Muscle layer of colon (tissue), 2 donors: ENCODE measurements at regions not wholly inside any gene's neighbourhood (a gene's known extent, or its start where the extent isn't known, plus 50 kb on each side); places are given as distances from the start of the nearest gene placed in this dataset.

Experiments
- H3K27ac ChIP-seq: one replicate; pipeline ENCODE4 v1.7.0; 2013; ENCODE audit warnings: low read depth, mild to moderate bottlenecking, low read length, moderate library complexity
- H3K27me3 ChIP-seq, 2 donors: one replicate each; pipeline ENCODE4 v1.7.0; 2013; ENCODE audit warnings: low read length in 2 of 2, mild to moderate bottlenecking in 2 of 2; ENCODE audit not compliant: insufficient read depth in 2 of 2, control insufficient read depth in 1 of 2
- H3K36me3 ChIP-seq: one replicate; pipeline ENCODE4 v1.7.0; 2013; ENCODE audit warnings: mild to moderate bottlenecking, low read length; ENCODE audit not compliant: insufficient read depth
- H3K4me1 ChIP-seq: one replicate; pipeline ENCODE4 v1.7.0; 2013; ENCODE audit warnings: mild to moderate bottlenecking, low read length; ENCODE audit not compliant: insufficient read depth
- H3K4me3 ChIP-seq, 2 donors: one replicate each; pipeline ENCODE4 v1.7.0; 2013; ENCODE audit warnings: low read length in 2 of 2, low read depth in 1 of 2, mild to moderate bottlenecking in 1 of 2, moderate library complexity in 1 of 2
- H3K9ac ChIP-seq: one replicate; pipeline ENCODE4 v1.7.0; 2013; ENCODE audit warnings: low read length
- H3K9me3 ChIP-seq: one replicate; pipeline ENCODE4 v1.7.0; 2013; ENCODE audit warnings: mild to moderate bottlenecking, low read length
- donor health status: abdominal sarcoma.
- donor health status: Adenocarcinoma of cecum.

DNA sequence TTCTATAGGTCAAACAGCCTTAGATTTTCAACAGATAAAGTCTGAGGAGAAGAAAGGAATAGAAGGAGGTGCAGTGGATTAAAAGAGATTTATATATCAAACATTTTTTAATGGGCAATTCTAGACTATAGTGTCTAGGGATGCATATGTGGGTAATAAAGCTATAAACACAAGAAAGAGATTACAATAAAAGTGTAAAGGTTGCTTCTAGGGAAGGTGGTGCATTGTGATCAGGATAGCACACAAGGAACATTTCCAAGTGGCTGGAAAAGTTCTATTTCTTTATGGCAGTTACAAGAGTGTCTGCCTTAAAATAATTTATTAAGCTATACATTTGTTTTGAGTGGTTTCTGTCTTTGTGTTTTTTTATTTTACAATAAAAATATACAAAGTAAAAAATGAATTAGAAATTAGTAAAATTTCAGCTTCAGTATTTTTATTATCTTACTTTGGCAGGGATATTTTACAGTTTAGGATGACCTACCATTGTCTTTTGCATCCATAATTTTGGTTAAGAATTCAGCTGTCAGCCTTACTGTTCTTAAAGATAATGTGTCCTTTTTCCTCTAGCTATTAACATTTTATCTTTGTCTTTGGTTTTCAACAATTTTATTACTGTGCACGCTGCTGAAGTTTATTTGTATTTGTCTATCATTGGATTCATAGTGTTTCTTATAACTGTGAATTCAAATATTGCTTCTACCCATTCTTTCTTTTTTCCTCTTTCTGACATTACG is 221.8 kb downstream of the LACC1 start:
- Histone ChIP-seq H3K9ac (no peak overlapping the region), H3K36me3 (no peaks in the 10 kb centered on the region), H3K4me3 (no peak overlapping the region), H3K9me3 (no peaks in the 10 kb centered on the region), H3K27ac (no peak overlapping the region), H3K27me3 (no peaks in the 10 kb centered on the region), H3K4me1 (peaks cover 7% of the 10 kb centered on the region)

DNA sequence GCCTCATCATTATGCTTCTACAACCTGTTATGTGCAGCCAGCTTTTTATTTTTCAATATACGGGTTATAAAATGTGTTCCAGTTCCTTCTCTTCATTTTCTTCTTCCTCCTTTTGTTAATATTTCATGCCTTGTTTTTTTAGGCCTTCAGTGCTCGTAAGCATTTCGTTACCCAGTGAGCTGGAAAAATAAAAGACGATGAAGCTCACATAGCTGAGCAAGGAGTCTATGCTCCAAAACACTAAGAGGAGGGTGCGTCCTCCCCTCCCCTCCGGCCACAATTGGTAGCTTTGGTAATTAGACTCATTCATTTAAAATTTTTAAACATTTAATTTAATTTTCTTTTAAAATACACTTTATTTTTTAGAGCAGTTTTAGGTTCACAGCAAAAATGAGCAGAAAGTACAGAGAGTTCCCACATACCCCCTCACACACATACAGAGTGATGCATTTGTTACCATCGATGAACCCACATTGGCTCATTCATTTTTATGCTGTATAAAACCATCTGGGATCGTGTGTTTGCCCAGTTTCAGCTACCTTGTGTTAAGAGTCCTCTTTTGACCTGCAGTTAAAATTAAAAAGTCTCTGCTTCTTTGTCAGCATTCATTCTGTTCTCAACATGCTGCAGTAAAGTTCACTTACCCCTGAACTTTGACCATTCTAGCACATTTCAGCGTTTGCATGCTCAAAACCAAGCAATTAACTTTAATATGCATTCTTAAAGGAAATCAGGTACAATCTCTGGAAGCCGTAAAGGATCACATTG is 223.9 kb downstream of the LACC1 start:
- Histone ChIP-seq H3K9me3 (no peaks in the 10 kb centered on the region), H3K27ac (no peak overlapping the region), H3K36me3 (no peaks in the 10 kb centered on the region), H3K9ac (no peak overlapping the region), H3K4me3 (no peak overlapping the region), H3K27me3 (no peaks in the 10 kb centered on the region), H3K4me1 (peaks cover 8% of the 10 kb centered on the region)

DNA sequence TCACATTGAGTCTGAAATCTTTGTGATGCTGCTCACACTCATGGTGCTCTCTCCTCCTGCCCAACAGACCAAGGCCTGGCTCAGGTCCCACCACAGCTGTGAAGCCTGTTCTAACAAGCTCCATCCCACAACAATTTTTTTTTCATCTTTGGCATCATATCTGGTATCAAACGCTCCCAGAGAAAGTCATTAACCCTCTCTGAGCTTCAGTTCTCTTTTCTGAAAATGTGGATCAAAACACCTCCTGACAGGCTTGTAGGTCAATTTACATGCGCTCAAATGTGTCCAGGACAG is 224.4 kb downstream of the LACC1 start:
- no peak overlapping the region for H3K9ac ChIP-seq
- no peaks in the 10 kb centered on the region for H3K27me3 ChIP-seq
- no peaks in the 10 kb centered on the region for H3K36me3 ChIP-seq
- H3K4me3 ChIP-seq, result no peak overlapping the region
- H3K4me1 ChIP-seq, result peaks cover 8% of the 10 kb centered on the region
- H3K27ac ChIP-seq, result no peak overlapping the region
- no peaks in the 10 kb centered on the region for H3K9me3 ChIP-seq

DNA sequence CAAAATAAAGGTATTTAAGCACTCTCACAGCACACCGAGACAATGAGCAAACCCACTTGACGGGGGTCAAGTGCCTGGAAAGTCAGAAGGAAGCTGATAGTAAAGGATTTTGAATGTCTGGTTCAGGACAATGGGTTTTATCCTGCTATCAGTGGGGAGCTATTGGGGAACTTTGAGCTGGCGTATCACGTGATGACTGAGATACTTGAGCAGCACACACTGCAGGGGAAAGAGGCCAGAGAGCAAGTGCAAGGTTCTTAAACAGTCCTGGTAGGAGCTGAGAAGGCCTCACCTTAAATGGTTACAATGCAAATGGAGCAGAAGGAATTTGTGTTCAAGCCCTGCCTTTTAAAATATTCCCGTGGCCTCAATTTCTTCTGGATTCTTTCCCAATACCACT is 225.3 kb downstream of the LACC1 start:
- H3K4me3 ChIP-seq, result no peak overlapping the region
- H3K27ac ChIP-seq, result no peak overlapping the region
- H3K27me3 ChIP-seq, result no peaks in the 10 kb centered on the region
- H3K36me3 ChIP-seq, result no peaks in the 10 kb centered on the region
- no peaks in the 10 kb centered on the region for H3K9me3 ChIP-seq
- peaks cover 8% of the 10 kb centered on the region for H3K4me1 ChIP-seq
- H3K9ac ChIP-seq, result no peak overlapping the region

DNA sequence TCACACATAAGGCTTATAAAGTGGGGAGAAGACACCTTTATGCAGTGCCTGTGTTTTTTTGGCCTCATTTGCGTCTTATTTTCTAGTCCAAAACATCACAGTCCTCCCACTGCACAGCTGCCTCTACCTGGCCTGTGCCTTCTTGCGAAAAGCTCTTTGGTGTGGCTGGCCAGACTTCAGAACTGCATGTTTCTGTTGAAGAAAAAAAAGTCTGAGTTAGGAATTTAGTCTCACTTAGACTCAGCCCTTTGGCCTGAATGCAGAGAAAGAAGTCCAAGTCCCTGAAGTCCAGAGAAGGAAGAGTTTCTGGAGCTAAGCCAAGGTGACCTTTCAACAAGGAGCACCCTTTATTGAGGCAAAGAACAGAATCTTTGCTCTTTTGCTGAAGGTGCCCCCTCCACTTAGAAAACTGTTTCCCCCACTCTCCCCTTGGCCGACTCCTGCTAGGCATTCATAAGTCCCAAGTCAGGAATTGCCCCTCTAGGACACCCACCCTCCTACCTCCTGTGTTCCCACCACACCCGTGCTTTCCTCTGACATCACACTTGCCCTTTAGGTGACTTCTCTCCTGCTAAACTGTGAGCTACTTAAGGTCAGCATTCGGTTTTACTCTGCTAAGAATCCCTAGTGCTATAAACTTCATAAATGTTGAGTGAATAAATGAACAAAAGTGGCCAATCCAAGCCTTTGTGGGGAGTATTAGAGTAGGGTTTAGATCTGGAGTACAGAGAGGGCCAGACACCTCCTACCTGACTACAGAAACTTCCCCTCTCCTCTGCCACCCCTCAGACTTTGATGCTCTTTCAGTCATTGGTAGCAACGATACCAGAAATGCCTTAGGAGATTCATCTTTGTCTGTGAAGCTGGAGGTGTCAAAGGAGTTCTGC is 226.8 kb downstream of the LACC1 start:
- Histone ChIP-seq H3K27me3 (no peaks in the 10 kb centered on the region), H3K36me3 (no peaks in the 10 kb centered on the region), H3K9me3 (no peaks in the 10 kb centered on the region), H3K4me1 (peaks cover 8% of the 10 kb centered on the region), H3K9ac (no peak overlapping the region), H3K27ac (no peak overlapping the region), H3K4me3 (no peak overlapping the region)

DNA sequence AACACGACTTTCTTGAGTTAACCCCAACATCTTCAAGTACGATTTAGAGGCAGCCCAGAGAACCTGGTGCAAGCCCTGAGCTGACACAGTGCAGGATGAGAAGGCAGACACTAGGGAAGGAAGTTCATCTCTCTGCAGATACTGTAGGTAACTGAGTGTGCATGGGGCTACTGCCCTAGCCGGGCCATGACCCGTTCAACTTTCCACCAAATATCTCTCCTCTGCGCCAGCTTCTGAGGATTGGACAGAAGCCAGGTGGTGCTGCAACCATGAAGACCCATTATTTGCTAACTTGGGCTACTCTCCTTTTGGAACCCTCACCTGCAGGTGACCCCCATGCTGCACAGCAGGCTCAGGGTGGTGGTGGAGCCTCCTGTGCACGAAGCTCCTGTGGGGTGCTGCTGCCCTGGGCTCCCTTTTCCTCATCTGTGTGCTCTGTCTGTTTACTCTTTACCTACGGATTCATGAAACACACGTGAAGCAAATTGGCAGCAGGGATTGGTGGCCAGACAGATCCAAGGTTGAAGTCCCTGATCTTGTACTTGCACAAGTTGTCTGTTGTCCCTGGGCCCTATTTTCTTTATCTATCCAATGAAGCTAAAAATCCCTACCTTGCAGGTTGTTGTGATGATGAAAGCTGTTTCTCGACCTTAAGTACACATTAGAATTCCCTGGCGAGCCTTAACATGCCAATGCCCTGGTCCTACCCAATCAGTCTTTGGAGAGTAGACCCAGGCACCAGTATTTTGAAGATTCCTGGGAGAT is 227.8 kb downstream of the LACC1 start:
- H3K4me1 ChIP-seq, result peaks cover 8% of the 10 kb centered on the region
- H3K9ac ChIP-seq, result no peak overlapping the region
- H3K27ac ChIP-seq, result no peak overlapping the region
- no peaks in the 10 kb centered on the region for H3K36me3 ChIP-seq
- H3K27me3 ChIP-seq, result no peaks in the 10 kb centered on the region
- no peak overlapping the region for H3K4me3 ChIP-seq
- no peaks in the 10 kb centered on the region for H3K9me3 ChIP-seq

DNA sequence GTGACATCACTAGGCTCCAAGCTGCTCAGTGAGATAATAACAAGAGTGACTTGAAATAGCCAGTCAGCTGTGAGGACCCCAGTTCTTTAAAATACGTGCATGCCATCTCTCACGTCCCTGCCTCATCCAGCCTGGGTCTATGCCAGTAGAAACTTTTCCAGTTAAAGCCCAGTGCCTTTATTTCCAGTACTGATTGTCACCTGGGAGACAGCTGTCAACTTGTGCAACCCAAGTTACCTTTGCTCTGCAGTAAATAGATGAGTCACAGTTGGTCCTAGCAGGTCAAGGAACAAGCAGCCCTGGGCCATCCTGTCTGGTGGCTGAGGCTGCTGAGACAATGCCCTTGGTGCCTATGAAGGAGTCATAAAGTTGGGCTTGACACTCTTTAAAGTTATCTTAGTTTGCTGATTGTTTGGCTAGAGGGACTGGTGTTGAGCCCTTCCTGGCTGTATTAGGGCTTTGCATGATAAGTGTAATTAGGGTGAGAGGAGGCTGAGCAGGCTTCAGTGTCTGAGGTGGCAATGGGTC is 228.7 kb downstream of the LACC1 start:
- Histone ChIP-seq H3K4me3 (no peak overlapping the region), H3K36me3 (no peaks in the 10 kb centered on the region), H3K27me3 (no peaks in the 10 kb centered on the region), H3K4me1 (peaks cover 8% of the 10 kb centered on the region), H3K27ac (no peak overlapping the region), H3K9ac (no peak overlapping the region), H3K9me3 (no peaks in the 10 kb centered on the region)

DNA sequence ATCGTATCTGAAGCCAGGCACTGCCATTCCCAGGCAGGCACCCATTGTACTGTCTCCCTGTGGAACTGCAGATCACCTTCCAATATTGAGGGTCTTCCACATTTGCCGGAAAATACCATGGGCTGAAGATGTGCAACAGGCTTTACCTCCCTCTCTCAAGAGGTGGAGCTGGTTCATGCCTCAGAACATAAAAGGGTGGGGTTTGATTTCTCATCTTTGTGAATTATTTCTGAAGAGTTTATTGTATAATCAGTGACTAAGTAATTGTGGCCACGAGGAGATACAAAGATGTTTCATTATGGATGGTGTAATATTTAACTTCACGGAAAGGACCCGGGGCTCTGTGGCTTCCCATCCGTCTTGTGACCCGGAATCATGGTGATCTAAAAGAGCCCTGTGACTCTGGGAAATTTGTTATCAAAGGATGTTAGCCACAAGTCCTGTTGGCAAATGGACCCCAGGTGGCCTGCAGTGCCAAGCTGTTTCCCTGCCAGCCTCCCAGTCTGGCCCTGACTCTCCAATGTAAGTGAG is 230.5 kb downstream of the LACC1 start:
- H3K36me3 ChIP-seq, result no peaks in the 10 kb centered on the region
- H3K9me3 ChIP-seq, result no peaks in the 10 kb centered on the region
- H3K4me3 ChIP-seq, result no peak overlapping the region
- no peak overlapping the region for H3K27ac ChIP-seq
- no peak overlapping the region for H3K9ac ChIP-seq
- H3K4me1 ChIP-seq, result peaks cover 8% of the 10 kb centered on the region
- H3K27me3 ChIP-seq, result no peaks in the 10 kb centered on the region

DNA sequence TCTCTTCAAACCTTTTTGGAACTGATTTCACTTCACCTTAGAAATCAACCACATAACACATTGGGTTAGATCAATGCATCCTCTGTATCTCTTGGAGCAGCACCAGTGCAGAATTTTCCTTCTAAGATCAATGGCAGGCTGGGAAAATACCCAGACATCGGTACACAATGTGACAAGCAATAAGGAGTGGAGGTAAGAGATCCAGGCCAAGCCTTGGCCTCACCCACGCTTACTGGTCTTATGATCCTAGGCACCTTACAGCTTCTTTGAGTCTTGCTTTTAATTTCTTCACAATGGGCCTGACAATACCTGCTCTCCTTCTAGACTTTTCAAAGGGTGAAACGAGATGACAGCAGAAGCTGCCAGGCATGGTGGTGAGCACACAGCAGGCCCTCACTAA is 232.0 kb downstream of the LACC1 start:
- no peaks in the 10 kb centered on the region for H3K27me3 ChIP-seq
- H3K9me3 ChIP-seq, result no peaks in the 10 kb centered on the region
- no peak overlapping the region for H3K9ac ChIP-seq
- no peak overlapping the region for H3K27ac ChIP-seq
- no peaks in the 10 kb centered on the region for H3K36me3 ChIP-seq
- H3K4me1 ChIP-seq, result no peaks in the 10 kb centered on the region
- no peak overlapping the region for H3K4me3 ChIP-seq

DNA sequence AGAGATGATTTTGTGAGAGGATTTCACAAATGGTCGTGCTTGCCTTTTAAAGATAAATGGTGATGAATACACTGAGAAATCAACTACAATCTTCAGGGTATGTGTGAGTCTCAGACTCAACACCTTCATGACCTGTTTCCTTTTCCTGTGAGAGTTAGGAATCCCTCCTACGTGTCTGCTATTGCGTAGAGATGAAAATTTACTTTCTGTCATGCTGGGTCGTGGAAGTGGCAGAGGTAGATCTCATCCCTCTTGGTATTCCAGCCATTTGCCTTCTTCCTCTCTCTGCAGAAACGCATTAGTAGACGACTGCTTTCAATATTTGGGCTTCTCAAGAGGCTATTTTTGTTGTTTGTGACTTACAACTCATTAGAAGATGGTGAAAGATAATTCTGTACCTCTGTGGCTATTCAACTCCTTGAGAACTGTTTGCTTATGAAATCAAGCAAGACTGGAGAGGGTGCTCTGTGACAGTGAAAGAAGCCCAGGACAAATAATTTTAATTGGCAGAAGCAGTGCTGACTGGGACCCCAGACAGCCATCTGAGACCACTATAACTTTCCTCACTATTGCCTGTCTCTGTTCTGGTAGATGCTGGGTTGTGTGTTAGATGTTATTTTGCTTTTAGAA is 233.1 kb downstream of the LACC1 start:
- Histone ChIP-seq H3K36me3 (no peaks in the 10 kb centered on the region), H3K27ac (no peak overlapping the region), H3K9me3 (no peaks in the 10 kb centered on the region), H3K27me3 (no peaks in the 10 kb centered on the region), H3K9ac (no peak overlapping the region), H3K4me3 (no peak overlapping the region), H3K4me1 (peaks cover 6% of the 10 kb centered on the region)
